ENCODE measurements at regions not wholly inside any gene's neighbourhood (a gene's known extent, or its start where the extent isn't known, plus 50 kb on each side); places are given as distances from the start of the nearest gene placed in this dataset.

GRCh38 chr6:144742779-144743178 lies 457.6 kb downstream of the UTRN start:
- Histone ChIP-seq H3K79me2 (ENCODE audit: insufficient read depth, low read length) (no peaks in the 10 kb centered on the region), H4K20me1 (ENCODE audit: insufficient read depth, low read length) (no peaks in the 10 kb centered on the region), H3K36me3 (ENCODE audit: insufficient read depth, low read length) (no peaks in the 10 kb centered on the region), H2AFZ (ENCODE audit: low read length) (no peak overlapping the region), H3K27ac (ENCODE audit: low read depth, low read length, poor library complexity, severe bottlenecking) (no peak overlapping the region), H3K27me3 (ENCODE audit: insufficient read depth, low read length) (no peaks in the 10 kb centered on the region), H3K9me2 (ENCODE audit: low read depth, low read length) (no peaks in the 10 kb centered on the region), H3F3A (ENCODE audit: insufficient read depth, low read length) (peaks cover 10% of the 10 kb centered on the region), H3K4me1 (ENCODE audit: insufficient read depth, low read length, severe bottlenecking) (peaks cover 27% of the 10 kb centered on the region), H3K4me3 (ENCODE audit: low read depth, low read length, poor library complexity, severe bottlenecking) (no peak overlapping the region), H3K9me3 (ENCODE audit: low read length) (no peaks in the 10 kb centered on the region), H3K4me2 (ENCODE audit: low read length) (no peak overlapping the region), H3K9ac (ENCODE audit: low read length) (no peak overlapping the region)
- TF ChIP-seq EZH2 (IDR thresholded peaks at IDR 0.05; ENCODE audit: borderline replicate concordance, low read length) (no peak), CTCF (IDR thresholded peaks at IDR 0.05; ENCODE audit: low read length) (no peak)

GRCh38 chr6:144744720-144745119 lies 459.6 kb downstream of the UTRN start:
- TF ChIP-seq EZH2 (IDR thresholded peaks at IDR 0.05; ENCODE audit: borderline replicate concordance, low read length) (no peak), CTCF (IDR thresholded peaks at IDR 0.05; ENCODE audit: low read length) (no peak)
- Histone ChIP-seq H3K9me3 (ENCODE audit: low read length) (no peaks in the 10 kb centered on the region), H3K27ac (ENCODE audit: low read depth, low read length, poor library complexity, severe bottlenecking) (peak overlapping the region; percentile 43)

GRCh38 chr6:144745439-144745838 lies 460.3 kb downstream of the UTRN start:
- Histone ChIP-seq H2AFZ (ENCODE audit: low read length) (no peak overlapping the region), H3K4me1 (ENCODE audit: insufficient read depth, low read length, severe bottlenecking) (peaks cover 36% of the 10 kb centered on the region), H3K4me2 (ENCODE audit: low read length) (no peak overlapping the region), H4K20me1 (ENCODE audit: insufficient read depth, low read length) (no peaks in the 10 kb centered on the region), H3K27me3 (ENCODE audit: insufficient read depth, low read length) (no peaks in the 10 kb centered on the region), H3K79me2 (ENCODE audit: insufficient read depth, low read length) (no peaks in the 10 kb centered on the region), H3K27ac (ENCODE audit: low read depth, low read length, poor library complexity, severe bottlenecking) (no peak overlapping the region), H3K9ac (ENCODE audit: low read length) (no peak overlapping the region), H3K4me3 (ENCODE audit: low read depth, low read length, poor library complexity, severe bottlenecking) (no peak overlapping the region), H3K9me2 (ENCODE audit: low read depth, low read length) (no peaks in the 10 kb centered on the region), H3K36me3 (ENCODE audit: insufficient read depth, low read length) (no peaks in the 10 kb centered on the region), H3K9me3 (ENCODE audit: low read length) (no peaks in the 10 kb centered on the region), H3F3A (ENCODE audit: insufficient read depth, low read length) (peaks cover 10% of the 10 kb centered on the region)
- TF ChIP-seq CTCF (IDR thresholded peaks at IDR 0.05; ENCODE audit: low read length) (no peak), EZH2 (IDR thresholded peaks at IDR 0.05; ENCODE audit: borderline replicate concordance, low read length) (no peak)

More at GRCh38 chr6:144744720-144745119, 459.6 kb downstream of the UTRN start:
- Histone ChIP-seq H3F3A (ENCODE audit: insufficient read depth, low read length) (peaks cover 10% of the 10 kb centered on the region), H3K9me2 (ENCODE audit: low read depth, low read length) (no peaks in the 10 kb centered on the region), H3K79me2 (ENCODE audit: insufficient read depth, low read length) (no peaks in the 10 kb centered on the region), H3K36me3 (ENCODE audit: insufficient read depth, low read length) (no peaks in the 10 kb centered on the region), H3K27me3 (ENCODE audit: insufficient read depth, low read length) (no peaks in the 10 kb centered on the region), H3K4me2 (ENCODE audit: low read length) (peak overlapping the region; percentile 42; the same call in 1 of the 2 replicates), H4K20me1 (ENCODE audit: insufficient read depth, low read length) (no peaks in the 10 kb centered on the region), H3K9ac (ENCODE audit: low read length) (no peak overlapping the region), H2AFZ (ENCODE audit: low read length) (no peak overlapping the region), H3K4me3 (ENCODE audit: low read depth, low read length, poor library complexity, severe bottlenecking) (no peak overlapping the region), H3K4me1 (ENCODE audit: insufficient read depth, low read length, severe bottlenecking) (peaks cover 36% of the 10 kb centered on the region)

Measured in OCI-LY1 (cell line).